ENCODE measurements at regions not wholly inside any gene's neighbourhood (a gene's known extent, or its start where the extent isn't known, plus 50 kb on each side); places are given as distances from the start of the nearest gene placed in this dataset.

DNA sequence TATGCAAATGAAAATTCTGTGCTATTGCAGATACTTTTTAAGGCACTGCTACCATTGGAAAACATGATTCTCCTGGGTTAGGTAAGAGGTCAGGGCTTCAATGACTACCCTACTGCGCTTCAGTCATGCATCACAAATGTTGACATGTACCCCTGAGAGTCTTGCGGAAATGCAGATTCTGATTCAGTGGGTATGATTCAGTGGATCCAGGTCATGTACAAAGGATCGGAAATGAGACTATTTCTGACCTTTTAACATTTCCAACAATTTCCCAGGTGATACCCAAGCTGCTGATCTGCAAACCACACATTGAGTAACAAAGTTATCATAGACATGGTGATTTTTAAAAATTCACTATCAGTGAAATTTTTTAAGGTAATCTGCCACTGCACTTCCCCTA lies 62.6 kb downstream of the DDX53 start (continued):
- TF ChIP-seq, protein P1, sequence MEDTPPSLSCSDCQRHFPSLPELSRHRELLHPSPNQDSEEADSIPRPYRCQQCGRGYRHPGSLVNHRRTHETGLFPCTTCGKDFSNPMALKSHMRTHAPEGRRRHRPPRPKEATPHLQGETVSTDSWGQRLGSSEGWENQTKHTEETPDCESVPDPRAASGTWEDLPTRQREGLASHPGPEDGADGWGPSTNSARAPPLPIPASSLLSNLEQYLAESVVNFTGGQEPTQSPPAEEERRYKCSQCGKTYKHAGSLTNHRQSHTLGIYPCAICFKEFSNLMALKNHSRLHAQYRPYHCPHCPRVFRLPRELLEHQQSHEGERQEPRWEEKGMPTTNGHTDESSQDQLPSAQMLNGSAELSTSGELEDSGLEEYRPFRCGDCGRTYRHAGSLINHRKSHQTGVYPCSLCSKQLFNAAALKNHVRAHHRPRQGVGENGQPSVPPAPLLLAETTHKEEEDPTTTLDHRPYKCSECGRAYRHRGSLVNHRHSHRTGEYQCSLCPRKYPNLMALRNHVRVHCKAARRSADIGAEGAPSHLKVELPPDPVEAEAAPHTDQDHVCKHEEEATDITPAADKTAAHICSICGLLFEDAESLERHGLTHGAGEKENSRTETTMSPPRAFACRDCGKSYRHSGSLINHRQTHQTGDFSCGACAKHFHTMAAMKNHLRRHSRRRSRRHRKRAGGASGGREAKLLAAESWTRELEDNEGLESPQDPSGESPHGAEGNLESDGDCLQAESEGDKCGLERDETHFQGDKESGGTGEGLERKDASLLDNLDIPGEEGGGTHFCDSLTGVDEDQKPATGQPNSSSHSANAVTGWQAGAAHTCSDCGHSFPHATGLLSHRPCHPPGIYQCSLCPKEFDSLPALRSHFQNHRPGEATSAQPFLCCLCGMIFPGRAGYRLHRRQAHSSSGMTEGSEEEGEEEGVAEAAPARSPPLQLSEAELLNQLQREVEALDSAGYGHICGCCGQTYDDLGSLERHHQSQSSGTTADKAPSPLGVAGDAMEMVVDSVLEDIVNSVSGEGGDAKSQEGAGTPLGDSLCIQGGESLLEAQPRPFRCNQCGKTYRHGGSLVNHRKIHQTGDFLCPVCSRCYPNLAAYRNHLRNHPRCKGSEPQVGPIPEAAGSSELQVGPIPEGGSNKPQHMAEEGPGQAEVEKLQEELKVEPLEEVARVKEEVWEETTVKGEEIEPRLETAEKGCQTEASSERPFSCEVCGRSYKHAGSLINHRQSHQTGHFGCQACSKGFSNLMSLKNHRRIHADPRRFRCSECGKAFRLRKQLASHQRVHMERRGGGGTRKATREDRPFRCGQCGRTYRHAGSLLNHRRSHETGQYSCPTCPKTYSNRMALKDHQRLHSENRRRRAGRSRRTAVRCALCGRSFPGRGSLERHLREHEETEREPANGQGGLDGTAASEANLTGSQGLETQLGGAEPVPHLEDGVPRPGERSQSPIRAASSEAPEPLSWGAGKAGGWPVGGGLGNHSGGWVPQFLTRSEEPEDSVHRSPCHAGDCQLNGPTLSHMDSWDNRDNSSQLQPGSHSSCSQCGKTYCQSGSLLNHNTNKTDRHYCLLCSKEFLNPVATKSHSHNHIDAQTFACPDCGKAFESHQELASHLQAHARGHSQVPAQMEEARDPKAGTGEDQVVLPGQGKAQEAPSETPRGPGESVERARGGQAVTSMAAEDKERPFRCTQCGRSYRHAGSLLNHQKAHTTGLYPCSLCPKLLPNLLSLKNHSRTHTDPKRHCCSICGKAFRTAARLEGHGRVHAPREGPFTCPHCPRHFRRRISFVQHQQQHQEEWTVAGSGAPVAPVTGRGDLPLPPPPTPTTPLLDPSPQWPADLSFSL (CRISPR knock-in tag; IDR thresholded peaks at IDR 0.05): no peak
- TF ChIP-seq, protein P2, sequence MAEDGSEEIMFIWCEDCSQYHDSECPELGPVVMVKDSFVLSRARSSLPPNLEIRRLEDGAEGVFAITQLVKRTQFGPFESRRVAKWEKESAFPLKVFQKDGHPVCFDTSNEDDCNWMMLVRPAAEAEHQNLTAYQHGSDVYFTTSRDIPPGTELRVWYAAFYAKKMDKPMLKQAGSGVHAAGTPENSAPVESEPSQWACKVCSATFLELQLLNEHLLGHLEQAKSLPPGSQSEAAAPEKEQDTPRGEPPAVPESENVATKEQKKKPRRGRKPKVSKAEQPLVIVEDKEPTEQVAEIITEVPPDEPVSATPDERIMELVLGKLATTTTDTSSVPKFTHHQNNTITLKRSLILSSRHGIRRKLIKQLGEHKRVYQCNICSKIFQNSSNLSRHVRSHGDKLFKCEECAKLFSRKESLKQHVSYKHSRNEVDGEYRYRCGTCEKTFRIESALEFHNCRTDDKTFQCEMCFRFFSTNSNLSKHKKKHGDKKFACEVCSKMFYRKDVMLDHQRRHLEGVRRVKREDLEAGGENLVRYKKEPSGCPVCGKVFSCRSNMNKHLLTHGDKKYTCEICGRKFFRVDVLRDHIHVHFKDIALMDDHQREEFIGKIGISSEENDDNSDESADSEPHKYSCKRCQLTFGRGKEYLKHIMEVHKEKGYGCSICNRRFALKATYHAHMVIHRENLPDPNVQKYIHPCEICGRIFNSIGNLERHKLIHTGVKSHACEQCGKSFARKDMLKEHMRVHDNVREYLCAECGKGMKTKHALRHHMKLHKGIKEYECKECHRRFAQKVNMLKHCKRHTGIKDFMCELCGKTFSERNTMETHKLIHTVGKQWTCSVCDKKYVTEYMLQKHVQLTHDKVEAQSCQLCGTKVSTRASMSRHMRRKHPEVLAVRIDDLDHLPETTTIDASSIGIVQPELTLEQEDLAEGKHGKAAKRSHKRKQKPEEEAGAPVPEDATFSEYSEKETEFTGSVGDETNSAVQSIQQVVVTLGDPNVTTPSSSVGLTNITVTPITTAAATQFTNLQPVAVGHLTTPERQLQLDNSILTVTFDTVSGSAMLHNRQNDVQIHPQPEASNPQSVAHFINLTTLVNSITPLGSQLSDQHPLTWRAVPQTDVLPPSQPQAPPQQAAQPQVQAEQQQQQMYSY (CRISPR knock-in tag; IDR thresholded peaks at IDR 0.05): no peak
- TF ChIP-seq RFX5 (IDR thresholded peaks at IDR 0.05; ENCODE audit: low read depth, low read length): no peak
- TF ChIP-seq, protein P3, sequence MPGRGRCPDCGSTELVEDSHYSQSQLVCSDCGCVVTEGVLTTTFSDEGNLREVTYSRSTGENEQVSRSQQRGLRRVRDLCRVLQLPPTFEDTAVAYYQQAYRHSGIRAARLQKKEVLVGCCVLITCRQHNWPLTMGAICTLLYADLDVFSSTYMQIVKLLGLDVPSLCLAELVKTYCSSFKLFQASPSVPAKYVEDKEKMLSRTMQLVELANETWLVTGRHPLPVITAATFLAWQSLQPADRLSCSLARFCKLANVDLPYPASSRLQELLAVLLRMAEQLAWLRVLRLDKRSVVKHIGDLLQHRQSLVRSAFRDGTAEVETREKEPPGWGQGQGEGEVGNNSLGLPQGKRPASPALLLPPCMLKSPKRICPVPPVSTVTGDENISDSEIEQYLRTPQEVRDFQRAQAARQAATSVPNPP (CRISPR knock-in tag; IDR thresholded peaks at IDR 0.05): no peak
- no peak for TF ChIP-seq ZFY (CRISPR knock-in tag; IDR thresholded peaks at IDR 0.05)
- no peak for TF ChIP-seq ZBTB21 (CRISPR knock-in tag; IDR thresholded peaks at IDR 0.05)
- TF ChIP-seq, protein P4, sequence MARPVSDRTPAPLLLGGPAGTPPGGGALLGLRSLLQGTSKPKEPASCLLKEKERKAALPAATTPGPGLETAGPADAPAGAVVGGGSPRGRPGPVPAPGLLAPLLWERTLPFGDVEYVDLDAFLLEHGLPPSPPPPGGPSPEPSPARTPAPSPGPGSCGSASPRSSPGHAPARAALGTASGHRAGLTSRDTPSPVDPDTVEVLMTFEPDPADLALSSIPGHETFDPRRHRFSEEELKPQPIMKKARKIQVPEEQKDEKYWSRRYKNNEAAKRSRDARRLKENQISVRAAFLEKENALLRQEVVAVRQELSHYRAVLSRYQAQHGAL (CRISPR knock-in tag; IDR thresholded peaks at IDR 0.05; ENCODE audit: not compliant biosample characterization): no peak
- TF ChIP-seq ONECUT2 (CRISPR knock-in tag; IDR thresholded peaks at IDR 0.05): no peak
- no peak for TF ChIP-seq NPAS2 (CRISPR knock-in tag; IDR thresholded peaks at IDR 0.05; ENCODE audit: borderline replicate concordance)
- TF ChIP-seq RBM22 (optimal IDR thresholded peaks at IDR 0.05; ENCODE audit: low read length): no peak
- TF ChIP-seq, protein P5, sequence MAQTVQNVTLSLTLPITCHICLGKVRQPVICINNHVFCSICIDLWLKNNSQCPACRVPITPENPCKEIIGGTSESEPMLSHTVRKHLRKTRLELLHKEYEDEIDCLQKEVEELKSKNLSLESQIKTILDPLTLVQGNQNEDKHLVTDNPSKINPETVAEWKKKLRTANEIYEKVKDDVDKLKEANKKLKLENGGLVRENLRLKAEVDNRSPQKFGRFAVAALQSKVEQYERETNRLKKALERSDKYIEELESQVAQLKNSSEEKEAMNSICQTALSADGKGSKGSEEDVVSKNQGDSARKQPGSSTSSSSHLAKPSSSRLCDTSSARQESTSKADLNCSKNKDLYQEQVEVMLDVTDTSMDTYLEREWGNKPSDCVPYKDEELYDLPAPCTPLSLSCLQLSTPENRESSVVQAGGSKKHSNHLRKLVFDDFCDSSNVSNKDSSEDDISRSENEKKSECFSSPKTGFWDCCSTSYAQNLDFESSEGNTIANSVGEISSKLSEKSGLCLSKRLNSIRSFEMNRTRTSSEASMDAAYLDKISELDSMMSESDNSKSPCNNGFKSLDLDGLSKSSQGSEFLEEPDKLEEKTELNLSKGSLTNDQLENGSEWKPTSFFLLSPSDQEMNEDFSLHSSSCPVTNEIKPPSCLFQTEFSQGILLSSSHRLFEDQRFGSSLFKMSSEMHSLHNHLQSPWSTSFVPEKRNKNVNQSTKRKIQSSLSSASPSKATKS (CRISPR knock-in tag; IDR thresholded peaks at IDR 0.05): no peak
